ENCODE measurements at regions not wholly inside any gene's neighbourhood (a gene's known extent, or its start where the extent isn't known, plus 50 kb on each side); places are given as distances from the start of the nearest gene placed in this dataset.

DNA sequence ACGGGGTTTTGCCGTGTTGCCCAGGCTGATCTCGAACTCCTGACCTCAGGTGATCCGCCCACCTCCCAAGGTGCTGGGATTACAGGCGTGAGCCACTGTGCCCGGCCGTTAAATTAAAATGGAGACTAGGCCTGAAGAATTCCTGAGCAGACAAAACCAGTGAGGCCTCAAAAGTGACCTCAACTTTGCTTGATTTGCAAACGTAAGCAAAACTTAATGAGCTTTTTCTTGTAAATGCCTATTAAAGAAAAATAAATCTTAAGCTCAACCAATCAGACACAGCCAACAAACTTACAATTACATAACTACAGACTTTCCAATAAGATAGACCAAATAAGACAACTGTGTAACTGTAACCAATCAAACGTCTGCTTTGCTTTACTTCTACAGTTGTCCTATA is 111.3 kb upstream of the SEMA6A start:
- POLR2A ChIA-PET: no interaction called here
- H3K27me3 Mint-ChIP-seq (ENCODE audit: insufficient read depth, unreplicated experiment): no peaks in the 10 kb centered on the region
- TF ChIP-seq, protein P1, sequence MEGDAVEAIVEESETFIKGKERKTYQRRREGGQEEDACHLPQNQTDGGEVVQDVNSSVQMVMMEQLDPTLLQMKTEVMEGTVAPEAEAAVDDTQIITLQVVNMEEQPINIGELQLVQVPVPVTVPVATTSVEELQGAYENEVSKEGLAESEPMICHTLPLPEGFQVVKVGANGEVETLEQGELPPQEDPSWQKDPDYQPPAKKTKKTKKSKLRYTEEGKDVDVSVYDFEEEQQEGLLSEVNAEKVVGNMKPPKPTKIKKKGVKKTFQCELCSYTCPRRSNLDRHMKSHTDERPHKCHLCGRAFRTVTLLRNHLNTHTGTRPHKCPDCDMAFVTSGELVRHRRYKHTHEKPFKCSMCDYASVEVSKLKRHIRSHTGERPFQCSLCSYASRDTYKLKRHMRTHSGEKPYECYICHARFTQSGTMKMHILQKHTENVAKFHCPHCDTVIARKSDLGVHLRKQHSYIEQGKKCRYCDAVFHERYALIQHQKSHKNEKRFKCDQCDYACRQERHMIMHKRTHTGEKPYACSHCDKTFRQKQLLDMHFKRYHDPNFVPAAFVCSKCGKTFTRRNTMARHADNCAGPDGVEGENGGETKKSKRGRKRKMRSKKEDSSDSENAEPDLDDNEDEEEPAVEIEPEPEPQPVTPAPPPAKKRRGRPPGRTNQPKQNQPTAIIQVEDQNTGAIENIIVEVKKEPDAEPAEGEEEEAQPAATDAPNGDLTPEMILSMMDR (IDR thresholded peaks at IDR 0.05; ENCODE audit: unreplicated experiment): no peak
- BruUV-seq (replicated peaks): no TSS peak
- H3K4me1 Mint-ChIP-seq (ENCODE audit: insufficient read depth, unreplicated experiment): no peaks in the 10 kb centered on the region
- no peaks in the 10 kb centered on the region for H3K36me3 Mint-ChIP-seq (ENCODE audit: insufficient read depth, unreplicated experiment)
- intact Hi-C loops (cut with micrococcal nuclease): no loop called here
- no peak for DNase-seq (ENCODE audit: unreplicated experiment)
- CTCF ChIA-PET: interaction anchor here (0.7 kb wide), 1 partner anchor 72 kb away, joined by 3 read pairs; no protein-coding TSS in a partner anchor
- H3K4me3 Mint-ChIP-seq (ENCODE audit: unreplicated experiment): no peak overlapping the region
- H3K9me3 Mint-ChIP-seq (ENCODE audit: unreplicated experiment): peaks cover under 1% of the 10 kb centered on the region
- H3K27ac Mint-ChIP-seq (ENCODE audit: low read depth, unreplicated experiment): no peak overlapping the region

DNA sequence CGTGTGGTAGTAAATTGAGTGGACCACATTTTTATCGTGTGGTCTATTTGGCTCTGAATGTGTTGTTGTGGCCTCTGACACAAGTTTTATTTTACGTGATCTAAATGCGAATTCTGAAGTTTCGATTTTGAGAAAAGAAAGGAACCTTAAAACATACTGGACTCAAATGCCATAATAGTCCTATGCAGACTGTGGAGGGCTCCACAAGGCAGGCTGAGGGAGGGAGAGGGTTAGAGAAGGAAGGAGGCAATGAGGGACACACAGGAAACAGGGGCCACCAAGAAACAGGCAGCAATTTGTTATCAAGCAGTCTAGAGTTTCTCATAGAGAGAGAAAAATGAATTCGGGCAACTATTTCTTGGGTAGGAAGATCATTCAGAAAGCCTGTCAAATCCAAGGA is 110.4 kb upstream of the SEMA6A start:
- no peaks in the 10 kb centered on the region for H3K4me1 Mint-ChIP-seq (ENCODE audit: insufficient read depth, unreplicated experiment)
- no TSS peak for BruUV-seq (replicated peaks)
- CTCF ChIA-PET: no interaction called here

DNA sequence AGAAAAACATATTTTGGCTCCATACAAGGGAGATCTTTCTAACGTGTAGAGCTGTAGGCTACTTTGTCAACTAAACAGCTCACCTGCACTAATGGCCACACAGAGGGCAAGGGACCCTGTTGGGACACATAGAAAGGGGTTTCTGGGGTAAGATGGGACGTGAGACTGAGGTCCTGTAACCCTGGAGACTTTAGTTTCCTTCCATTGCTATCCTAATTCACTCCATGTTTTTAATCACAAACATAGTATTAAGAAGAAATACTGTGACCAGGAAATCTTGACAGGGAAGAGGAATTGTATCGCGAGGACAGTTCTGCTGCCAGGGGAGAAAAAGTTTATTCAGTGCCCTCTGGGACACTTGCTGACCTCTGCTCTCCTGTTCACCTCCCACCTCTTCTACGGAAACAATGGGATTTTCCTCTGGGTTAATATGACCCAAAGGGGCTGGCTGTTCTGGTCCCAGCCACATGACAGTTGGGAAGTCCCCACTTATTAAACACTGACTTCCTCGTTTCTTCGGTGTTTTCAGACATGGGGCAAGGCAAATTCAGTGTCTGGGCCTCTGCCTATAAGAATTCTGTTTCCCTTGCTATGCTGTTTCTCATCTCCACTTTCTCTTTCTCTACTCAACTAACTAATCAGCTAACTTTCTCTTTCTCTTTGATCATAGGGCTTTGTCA is 106.9 kb upstream of the SEMA6A start:
- Mint-ChIP-seq H3K4me3 (ENCODE audit: unreplicated experiment) (no peak overlapping the region), H3K27ac (ENCODE audit: low read depth, unreplicated experiment) (no peak overlapping the region), H3K27me3 (ENCODE audit: insufficient read depth, unreplicated experiment) (no peaks in the 10 kb centered on the region), H3K9me3 (ENCODE audit: unreplicated experiment) (peaks cover 8% of the 10 kb centered on the region), H3K36me3 (ENCODE audit: insufficient read depth, unreplicated experiment) (no peaks in the 10 kb centered on the region), H3K4me1 (ENCODE audit: insufficient read depth, unreplicated experiment) (no peaks in the 10 kb centered on the region)
- ChIA-PET CTCF (no interaction called here), POLR2A (no interaction called here)
- BruUV-seq (replicated peaks): no TSS peak
- TF ChIP-seq, protein P1 (IDR thresholded peaks at IDR 0.05; ENCODE audit: unreplicated experiment): no peak
- intact Hi-C loops (cut with micrococcal nuclease): no loop called here
- DNase-seq (ENCODE audit: unreplicated experiment): no peak

More for the DNA sequence above, 110.4 kb upstream of the SEMA6A start:
- H3K36me3 Mint-ChIP-seq (ENCODE audit: insufficient read depth, unreplicated experiment): no peaks in the 10 kb centered on the region
- peaks cover 8% of the 10 kb centered on the region for H3K9me3 Mint-ChIP-seq (ENCODE audit: unreplicated experiment)
- H3K27me3 Mint-ChIP-seq (ENCODE audit: insufficient read depth, unreplicated experiment): no peaks in the 10 kb centered on the region
- intact Hi-C loops (cut with micrococcal nuclease): no loop called here
- no peak overlapping the region for H3K4me3 Mint-ChIP-seq (ENCODE audit: unreplicated experiment)
- DNase-seq (ENCODE audit: unreplicated experiment): no peak
- POLR2A ChIA-PET: no interaction called here
- no peak overlapping the region for H3K27ac Mint-ChIP-seq (ENCODE audit: low read depth, unreplicated experiment)
- TF ChIP-seq, protein P1 (IDR thresholded peaks at IDR 0.05; ENCODE audit: unreplicated experiment): no peak

DNA sequence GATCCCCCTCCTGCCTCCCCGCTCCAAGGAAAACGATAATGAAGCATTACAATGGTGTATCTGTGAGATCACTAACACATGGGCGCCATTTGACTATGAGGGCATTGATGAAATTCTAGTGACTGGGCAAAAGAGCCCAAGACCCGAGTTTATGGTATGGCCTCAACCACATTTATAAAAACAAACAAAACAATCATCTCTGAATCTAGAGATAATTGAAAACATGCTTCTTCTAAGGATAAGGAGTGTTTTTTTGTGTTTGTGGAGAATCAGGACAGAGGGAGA is 100.9 kb upstream of the SEMA6A start:
- H3K36me3 Mint-ChIP-seq (ENCODE audit: insufficient read depth, unreplicated experiment): no peaks in the 10 kb centered on the region
- no peak overlapping the region for H3K27ac Mint-ChIP-seq (ENCODE audit: low read depth, unreplicated experiment)
- no peak overlapping the region for H3K4me3 Mint-ChIP-seq (ENCODE audit: unreplicated experiment)
- no peaks in the 10 kb centered on the region for H3K27me3 Mint-ChIP-seq (ENCODE audit: insufficient read depth, unreplicated experiment)
- no TSS peak for BruUV-seq (replicated peaks)
- DNase-seq (ENCODE audit: unreplicated experiment): no peak
- intact Hi-C loops (cut with micrococcal nuclease): no loop called here
- ChIA-PET CTCF (no interaction called here), POLR2A (no interaction called here)
- H3K9me3 Mint-ChIP-seq (ENCODE audit: unreplicated experiment): peaks cover 4% of the 10 kb centered on the region
- H3K4me1 Mint-ChIP-seq (ENCODE audit: insufficient read depth, unreplicated experiment): no peaks in the 10 kb centered on the region
- TF ChIP-seq, protein P1 (IDR thresholded peaks at IDR 0.05; ENCODE audit: unreplicated experiment): no peak
